ENCODE measurements at regions not wholly inside any gene's neighbourhood (a gene's known extent, or its start where the extent isn't known, plus 50 kb on each side); places are given as distances from the start of the nearest gene placed in this dataset.

DNA sequence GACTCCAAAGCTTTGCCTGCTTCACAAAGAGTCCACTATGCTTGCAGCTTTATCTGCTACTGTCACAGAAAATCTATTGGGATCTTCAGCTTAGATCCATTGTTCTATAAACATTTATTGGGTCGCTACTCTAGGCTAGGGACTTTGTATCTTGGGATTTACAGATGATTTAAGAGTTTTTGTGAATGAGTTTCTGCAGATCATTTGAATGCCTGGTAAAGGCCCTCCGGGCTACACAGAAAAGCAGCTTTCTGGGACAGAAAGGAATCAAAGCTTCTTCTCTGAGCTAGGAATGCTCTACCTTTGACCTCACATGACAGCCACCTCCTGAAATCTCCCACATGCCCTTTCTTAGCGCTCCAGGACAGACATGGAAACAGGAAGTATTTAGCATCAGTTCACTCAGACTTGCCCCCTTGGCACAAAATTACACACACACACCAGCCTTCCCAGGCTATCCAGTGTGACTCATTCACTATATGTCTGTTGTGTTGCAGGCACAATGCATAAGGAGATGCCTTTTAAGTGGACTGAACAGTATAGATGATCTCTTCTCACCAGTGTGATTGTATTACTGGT lies 492.4 kb downstream of the DACH1 start:
- no peak for TF ChIP-seq CTCF (conservative IDR thresholded peaks at IDR 0.05; ENCODE audit: low read length)
- no peak for TF ChIP-seq EZH2phosphoT487 (IDR thresholded peaks at IDR 0.05; ENCODE audit: borderline replicate concordance)

Measured in Loucy (cell line).